ENCODE measurements at regions not wholly inside any gene's neighbourhood (a gene's known extent, or its start where the extent isn't known, plus 50 kb on each side); places are given as distances from the start of the nearest gene placed in this dataset.
"Not testable (repeated sequence)": the region's sequence is repeated elsewhere in the genome, so short reads cannot be mapped to it uniquely, and the experiment has no call there.

DNA sequence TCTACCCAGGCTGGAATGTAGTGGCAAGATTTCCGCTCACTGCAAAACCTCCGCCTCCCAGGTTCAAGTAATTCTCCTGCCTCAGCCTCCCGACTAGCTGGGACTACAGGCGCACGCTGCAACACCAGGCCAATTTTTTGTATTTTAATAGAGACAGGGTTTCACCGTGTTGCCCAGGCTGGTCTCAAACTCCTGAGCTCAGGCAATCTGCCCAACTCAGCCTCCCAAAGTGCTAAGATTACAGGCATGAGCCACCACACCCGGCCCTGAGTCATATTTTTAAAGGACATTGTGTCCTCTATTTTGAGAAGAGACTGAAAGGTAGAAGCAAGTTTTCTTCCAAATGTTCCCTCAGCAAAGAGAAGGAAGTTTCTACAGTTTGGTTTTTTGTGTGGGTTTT is 227.1 kb downstream of the KCTD12 start:
- TF ChIP-seq ZNF274 (IDR thresholded peaks at IDR 0.05; ENCODE audit: borderline replicate concordance, extremely low read depth, low read length); YY1 (IDR thresholded peaks at IDR 0.05; ENCODE audit: low read depth, low read length); EZH2 (IDR thresholded peaks at IDR 0.05; ENCODE audit: low read depth, low read length, severe bottlenecking); KDM1A (IDR thresholded peaks at IDR 0.05; ENCODE audit: borderline replicate concordance, low read length); EGR1 (IDR thresholded peaks at IDR 0.05; ENCODE audit: borderline replicate concordance, low read depth, low read length): not testable (repeated sequence)

Data from H1 (cell line).